ENCODE measurements at regions not wholly inside any gene's neighbourhood (a gene's known extent, or its start where the extent isn't known, plus 50 kb on each side); places are given as distances from the start of the nearest gene placed in this dataset.
A peak's percentile ranks its signal among the peaks of the same experiment; 100 is the strongest.

- no peaks in the 10 kb centered on the region for H3K36me3 ChIP-seq (ENCODE audit: low read depth)
- intact Hi-C loops (cut with DNase I, micrococcal nuclease): no loop called here
- no peaks in the 10 kb centered on the region for H3K9me3 ChIP-seq
- H3K4me3 ChIP-seq: no peak overlapping the region
- no peak for ATAC-seq
- no peak for TF ChIP-seq CTCF (IDR thresholded peaks at IDR 0.05)
- H3K4me1 ChIP-seq (ENCODE audit: low read depth): no peaks in the 10 kb centered on the region
- DNase-seq: no peak
These were observed 266.9 kb upstream of the PTGER4 start for GRCh38 chr5:40412771-40413170.

- TF ChIP-seq CTCF (IDR thresholded peaks at IDR 0.05): no peak
- H3K9me3 ChIP-seq: no peaks in the 10 kb centered on the region
- peaks cover 5% of the 10 kb centered on the region for H3K4me1 ChIP-seq (ENCODE audit: low read depth)
- intact Hi-C loops (cut with DNase I, micrococcal nuclease): no loop called here
- DNase-seq (no peak), ATAC-seq (peak; percentile 20)
- H3K36me3 ChIP-seq (ENCODE audit: low read depth): no peaks in the 10 kb centered on the region
- H3K4me3 ChIP-seq: no peak overlapping the region
These were observed 268.6 kb upstream of the PTGER4 start for GRCh38 chr5:40410964-40411635.

- DNase-seq: peak in 1 of 3 donors; percentile 41
These were observed 269.4 kb upstream of the PTGER4 start for GRCh38 chr5:40410231-40410861.

DNA sequence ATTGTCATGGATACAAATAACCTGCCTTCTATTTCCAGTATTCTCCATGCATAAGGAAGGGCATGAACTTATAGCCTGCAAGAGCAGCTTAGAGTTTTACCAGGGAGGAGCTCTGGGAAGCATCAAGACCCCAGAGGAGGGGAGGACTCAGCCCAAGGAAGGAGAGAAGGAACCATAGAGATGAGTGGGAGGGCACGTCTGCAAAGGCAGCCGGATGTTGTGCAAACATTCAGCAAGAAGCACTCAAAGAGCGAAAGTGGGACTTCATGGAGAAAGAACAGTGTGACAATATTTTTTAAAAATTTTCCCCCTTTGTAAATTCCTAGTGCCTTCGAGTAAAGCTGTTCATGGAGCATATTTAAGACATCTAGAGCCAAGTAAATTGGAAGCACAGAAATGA lies 270.1 kb upstream of the PTGER4 start:
- no peaks in the 10 kb centered on the region for H3K9me3 ChIP-seq
- H3K4me1 ChIP-seq (ENCODE audit: low read depth): peaks cover 5% of the 10 kb centered on the region
- intact Hi-C loops (cut with DNase I, micrococcal nuclease): no loop called here
- ATAC-seq (peak; percentile 31), DNase-seq (peak in 1 of 3 donors; percentile 57)
- TF ChIP-seq CTCF (IDR thresholded peaks at IDR 0.05): no peak
- no peak overlapping the region for H3K4me3 ChIP-seq
- H3K36me3 ChIP-seq (ENCODE audit: low read depth): no peaks in the 10 kb centered on the region

More at GRCh38 chr5:40410231-40410861, 269.4 kb upstream of the PTGER4 start:
- H3K4me1 ChIP-seq (ENCODE audit: low read depth): peaks cover 5% of the 10 kb centered on the region
- H3K36me3 ChIP-seq (ENCODE audit: low read depth): no peaks in the 10 kb centered on the region
- H3K9me3 ChIP-seq: no peaks in the 10 kb centered on the region
- peak; percentile 74 for ATAC-seq
- intact Hi-C loops (cut with DNase I, micrococcal nuclease): no loop called here
- TF ChIP-seq CTCF (IDR thresholded peaks at IDR 0.05): no peak
- H3K4me3 ChIP-seq: no peak overlapping the region

GRCh38 chr5:40406741-40407211 lies 272.9 kb upstream of the PTGER4 start:
- DNase-seq (peak in 1 of 3 donors; percentile 37), ATAC-seq (peak; percentile 67)
- no peak for TF ChIP-seq CTCF (IDR thresholded peaks at IDR 0.05)
- Histone ChIP-seq H3K9me3 (no peaks in the 10 kb centered on the region), H3K4me1 (ENCODE audit: low read depth) (peaks cover 5% of the 10 kb centered on the region), H3K36me3 (ENCODE audit: low read depth) (no peaks in the 10 kb centered on the region), H3K4me3 (no peak overlapping the region)
- intact Hi-C loops (cut with DNase I, micrococcal nuclease): no loop called here
